ENCODE measurements at regions not wholly inside any gene's neighbourhood (a gene's known extent, or its start where the extent isn't known, plus 50 kb on each side); places are given as distances from the start of the nearest gene placed in this dataset.

DNA sequence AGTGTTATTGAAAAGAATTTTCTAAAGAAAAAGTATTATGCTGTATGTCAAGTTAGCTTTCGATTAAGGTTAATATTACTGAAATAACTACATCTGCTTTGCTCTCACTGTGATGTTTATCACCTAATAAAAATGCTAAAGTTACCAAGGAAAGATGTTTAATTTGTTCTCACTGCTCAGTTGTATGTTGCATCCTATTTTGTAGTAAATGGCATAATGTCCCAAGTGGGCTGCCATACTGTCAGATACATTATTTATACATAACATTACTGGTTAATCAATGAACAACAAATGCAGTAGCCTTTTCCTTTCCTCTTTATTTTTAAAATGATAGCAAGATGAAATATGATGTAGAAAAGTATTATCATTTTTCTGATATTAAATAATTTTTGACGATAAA, 226.3 kb upstream of the DACH1 start:
- ChIA-PET POLR2A (no interaction called here), CTCF (no interaction called here)
- Histone ChIP-seq H3K9me3 (no peaks in the 10 kb centered on the region), H3K36me3 (ENCODE audit: control insufficient read depth, insufficient read depth, low read length) (no peaks in the 10 kb centered on the region), H3K4me1 (no peaks in the 10 kb centered on the region), H3K27me3 (replicated peaks; ENCODE audit: control insufficient read depth, insufficient read depth, low read length) (no peaks in the 10 kb centered on the region; the same call in 1 of the 2 replicates), H3K4me3 (ENCODE audit: low read depth, low read length) (no peak overlapping the region)
- no peak overlapping the region for H3K4me3 Mint-ChIP-seq (ENCODE audit: unreplicated experiment)
- TF ChIP-seq CTCF (IDR thresholded peaks at IDR 0.05; ENCODE audit: insufficient read depth in 1 of 2, low read depth in 1 of 2, low read length in 1 of 2, severe bottlenecking in 1 of 2, unreplicated experiment in 1 of 2) = no peak
- DNase-seq = no peak
- peaks cover 12% of the 10 kb centered on the region for H3K27me3 Mint-ChIP-seq (ENCODE audit: insufficient read depth, unreplicated experiment)
- H3K9me3 Mint-ChIP-seq (ENCODE audit: unreplicated experiment) = no peaks in the 10 kb centered on the region
- H3K27ac Mint-ChIP-seq (ENCODE audit: unreplicated experiment) = no peak overlapping the region
- BruUV-seq (replicated peaks) = no TSS peak
- H3K4me1 Mint-ChIP-seq (ENCODE audit: low read depth, unreplicated experiment) = no peaks in the 10 kb centered on the region
- intact Hi-C loops (cut with micrococcal nuclease; ENCODE audit: unreplicated experiment) = no loop called here
- H3K36me3 Mint-ChIP-seq (ENCODE audit: insufficient read depth, unreplicated experiment) = no peaks in the 10 kb centered on the region

GRCh38 chr13:72074663-72075062, 207.7 kb upstream of the DACH1 start:
- Histone ChIP-seq H3K27me3 (replicated peaks; ENCODE audit: control insufficient read depth, insufficient read depth, low read length) (no peaks in the 10 kb centered on the region), H3K36me3 (ENCODE audit: control insufficient read depth, insufficient read depth, low read length) (no peaks in the 10 kb centered on the region), H3K4me1 (no peaks in the 10 kb centered on the region), H3K4me3 (ENCODE audit: low read depth, low read length) (no peak overlapping the region), H3K9me3 (no peaks in the 10 kb centered on the region)
- intact Hi-C loops (cut with micrococcal nuclease; ENCODE audit: unreplicated experiment) = no loop called here
- POLR2A ChIA-PET = no interaction called here
- Mint-ChIP-seq H3K9me3 (ENCODE audit: unreplicated experiment) (no peaks in the 10 kb centered on the region), H3K4me1 (ENCODE audit: low read depth, unreplicated experiment) (no peaks in the 10 kb centered on the region), H3K36me3 (ENCODE audit: insufficient read depth, unreplicated experiment) (no peaks in the 10 kb centered on the region), H3K4me3 (ENCODE audit: unreplicated experiment) (no peak overlapping the region), H3K27me3 (ENCODE audit: insufficient read depth, unreplicated experiment) (peaks cover 6% of the 10 kb centered on the region), H3K27ac (ENCODE audit: unreplicated experiment) (no peak overlapping the region)
- no peak for DNase-seq
- no peak for TF ChIP-seq CTCF (IDR thresholded peaks at IDR 0.05; ENCODE audit: insufficient read depth in 1 of 2, low read depth in 1 of 2, low read length in 1 of 2, severe bottlenecking in 1 of 2, unreplicated experiment in 1 of 2)
- BruUV-seq (replicated peaks) = no TSS peak
- CTCF ChIA-PET = no interaction called here

DNA sequence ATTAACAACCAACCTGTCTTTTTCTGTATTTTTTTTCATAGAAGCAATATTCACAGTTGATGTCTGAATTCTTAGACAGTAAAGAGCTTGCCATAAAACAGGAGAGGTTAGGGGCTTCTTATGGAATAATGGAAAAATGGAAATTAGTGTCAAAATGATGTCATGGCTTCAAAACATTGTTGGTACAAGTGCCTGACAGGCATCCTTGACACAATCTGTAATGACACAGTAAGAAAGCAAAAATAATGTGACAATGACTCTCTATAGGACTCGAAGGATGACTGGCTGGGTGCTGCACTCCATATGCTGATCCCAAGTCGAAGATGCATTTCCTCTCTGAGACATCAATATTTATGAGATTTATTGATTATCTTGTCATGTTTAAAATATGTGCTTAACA, 205.3 kb upstream of the DACH1 start:
- TF ChIP-seq CTCF (IDR thresholded peaks at IDR 0.05; ENCODE audit: insufficient read depth in 1 of 2, low read depth in 1 of 2, low read length in 1 of 2, severe bottlenecking in 1 of 2, unreplicated experiment in 1 of 2) = no peak
- ChIA-PET CTCF (no interaction called here), POLR2A (no interaction called here)
- H3K36me3 ChIP-seq (ENCODE audit: control insufficient read depth, insufficient read depth, low read length) = no peaks in the 10 kb centered on the region
- Mint-ChIP-seq H3K27ac (ENCODE audit: unreplicated experiment) (no peak overlapping the region), H3K27me3 (ENCODE audit: insufficient read depth, unreplicated experiment) (peaks cover 5% of the 10 kb centered on the region), H3K36me3 (ENCODE audit: insufficient read depth, unreplicated experiment) (no peaks in the 10 kb centered on the region), H3K4me1 (ENCODE audit: low read depth, unreplicated experiment) (no peaks in the 10 kb centered on the region), H3K4me3 (ENCODE audit: unreplicated experiment) (no peak overlapping the region), H3K9me3 (ENCODE audit: unreplicated experiment) (no peaks in the 10 kb centered on the region)
- no peak for DNase-seq
- H3K9me3 ChIP-seq = no peaks in the 10 kb centered on the region
- BruUV-seq (replicated peaks) = no TSS peak
- intact Hi-C loops (cut with micrococcal nuclease; ENCODE audit: unreplicated experiment) = no loop called here
- no peak overlapping the region for H3K4me3 ChIP-seq (ENCODE audit: low read depth, low read length)
- H3K27me3 ChIP-seq (replicated peaks; ENCODE audit: control insufficient read depth, insufficient read depth, low read length) = no peaks in the 10 kb centered on the region
- no peaks in the 10 kb centered on the region for H3K4me1 ChIP-seq
